Neural cell (in vitro differentiated cells): ENCODE measurements at regions not wholly inside any gene's neighbourhood (a gene's known extent, or its start where the extent isn't known, plus 50 kb on each side); places are given as distances from the start of the nearest gene placed in this dataset.

Experiments
- CTCF ChIP-seq: fragments of 450-650 bp; IDR thresholded peaks from 2 replicates; pipeline ENCODE4 v1.5.1; 2014; ENCODE audit warnings: antibody characterized with exemption, mild to moderate bottlenecking, moderate library complexity; ENCODE audit not compliant: poor library complexity, severe bottlenecking
- EP300 ChIP-seq: fragments of 450-650 bp; conservative IDR thresholded peaks from 2 replicates; pipeline ENCODE4 v1.6.1; 2014; ENCODE audit warnings: antibody characterized with exemption, mild to moderate bottlenecking, moderate library complexity; ENCODE audit not compliant: poor library complexity, severe bottlenecking
- EZH2 ChIP-seq: fragments of 200-600, 300-800 bp; shearing (Covaris generic), sonication (generic); IDR thresholded peaks from 2 replicates; pipeline ENCODE4 v1.6.1; 2014; ENCODE audit warnings: antibody characterized with exemption, low read length, borderline replicate concordance, mild to moderate bottlenecking; ENCODE audit not compliant: insufficient read depth, poor library complexity, severe bottlenecking
- POLR2AphosphoS5 ChIP-seq: IDR thresholded peaks from 2 replicates; pipeline ENCODE4 v1.6.1; 2012
- RAD21 ChIP-seq: fragments of 450-650 bp; conservative IDR thresholded peaks from 2 replicates; pipeline ENCODE4 v1.6.1; 2014; ENCODE audit warnings: antibody characterized with exemption, mild to moderate bottlenecking, moderate library complexity
- TAF1 ChIP-seq: IDR thresholded peaks from 2 replicates; pipeline ENCODE4 v1.6.1; 2012; ENCODE audit warnings: low read depth

- TF ChIP-seq CTCF (no peak), EP300 (no peak), TAF1 (no peak), POLR2AphosphoS5 (no peak), RAD21 (no peak), EZH2 (no peak)
Measured at GRCh38 chr2:181308766-181309515, 148.2 kb upstream of the ITGA4 start.
